Transverse colon (tissue), 4 donors: ENCODE measurements at regions not wholly inside any gene's neighbourhood (a gene's known extent, or its start where the extent isn't known, plus 50 kb on each side); places are given as distances from the start of the nearest gene placed in this dataset.

ENCODE experiments used
- CTCF ChIP-seq, 5 experiments: fragments of 200-600 bp in 3 of 5; fragments of 450-650 bp in 2 of 5; sonication (generic) in 3 of 5; IDR thresholded peaks; 1 replicate in 2 of 5; 2 replicates in 3 of 5; pipeline ENCODE4 v1.5.1; 2016 to 2017; ENCODE audit warnings: antibody characterized with exemption in 5 of 5, inconsistent platforms in 3 of 5, mild to moderate bottlenecking in 2 of 5, moderate library complexity in 1 of 5
- EP300 ChIP-seq: sonication (generic); formaldehyde crosslinking; IDR thresholded peaks from one replicate; pipeline ENCODE4 v1.6.1; 2017; ENCODE audit warnings: antibody characterized with exemption, low read depth
- POLR2A ChIP-seq: fragments of 450-650 bp; IDR thresholded peaks from one replicate; pipeline ENCODE4 v1.6.1; 2016; ENCODE audit warnings: antibody characterized with exemption, mild to moderate bottlenecking, moderate library complexity
- POLR2AphosphoS5 ChIP-seq, 3 donors: sonication (generic); formaldehyde crosslinking; IDR thresholded peaks; one replicate each; pipeline ENCODE4 v1.6.1; 2016; ENCODE audit warnings: antibody characterized with exemption in 3 of 3

DNA sequence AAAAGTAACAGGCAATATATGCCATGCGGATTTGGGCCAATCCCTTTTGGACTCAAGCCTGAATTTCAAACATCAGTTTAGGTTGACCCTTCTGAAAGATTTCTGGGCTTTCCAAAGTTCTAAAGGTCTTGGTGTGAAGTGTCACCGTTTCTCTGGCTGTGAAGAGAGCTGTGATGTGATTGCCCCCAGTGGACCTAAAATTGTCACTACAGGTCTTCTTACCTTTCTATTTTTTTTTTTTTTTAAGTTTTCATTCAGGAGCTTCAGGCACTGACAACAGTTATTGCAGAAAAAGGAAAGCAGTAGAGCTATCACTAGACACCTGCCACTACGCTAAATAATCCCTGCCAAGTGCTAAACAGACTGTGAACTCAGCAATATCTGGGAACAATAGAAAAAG lies 75.7 kb upstream of the OPRM1 start:
- TF ChIP-seq CTCF (IDR thresholded peaks at IDR 0.05) (no peak), POLR2A (no peak), EP300 (no peak), POLR2AphosphoS5 (IDR thresholded peaks at IDR 0.05) (no peak)
